ENCODE measurements at regions not wholly inside any gene's neighbourhood (a gene's known extent, or its start where the extent isn't known, plus 50 kb on each side); places are given as distances from the start of the nearest gene placed in this dataset.

DNA sequence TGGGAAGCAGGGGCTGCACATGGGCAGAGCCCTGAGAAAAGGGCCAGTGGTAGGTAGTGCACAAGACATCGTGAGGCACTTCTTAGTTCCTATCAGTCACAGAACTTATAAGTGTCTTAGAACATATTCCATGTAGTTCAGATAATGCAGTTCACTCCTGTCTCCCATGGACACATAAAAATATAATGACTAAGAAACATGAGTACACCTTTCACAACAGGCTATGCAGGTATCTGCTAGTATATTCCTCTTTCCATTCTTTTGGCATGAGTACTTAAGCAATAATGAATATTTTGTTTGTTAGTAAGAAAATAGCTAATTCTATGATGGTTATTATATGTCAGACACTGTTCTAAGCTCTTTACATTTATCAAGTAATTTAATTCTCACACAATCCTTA, 808.4 kb downstream of the BCL11A start:
- H3K4me2 ChIP-seq (ENCODE audit: low read length): no peak overlapping the region
- no peak overlapping the region for H3K23ac ChIP-seq (ENCODE audit: low read length)
- no peaks in the 10 kb centered on the region for H3K27me3 ChIP-seq (ENCODE audit: insufficient read depth, low read length, poor library complexity)
- no peak overlapping the region for H2AK5ac ChIP-seq (ENCODE audit: low read length)
- WGBS (ENCODE audit: extremely low coverage, insufficient coverage, low lambda C conversion rate): no CpG with 5 or more reads among the region's 1 CpG
- no peaks in the 10 kb centered on the region for H3K36me3 ChIP-seq (ENCODE audit: control insufficient read depth, insufficient read depth, low read length)
- H3K9ac ChIP-seq (ENCODE audit: low read length): no peak overlapping the region
- H4K8ac ChIP-seq (ENCODE audit: low read depth, low read length): no peak overlapping the region
- H2BK120ac ChIP-seq (ENCODE audit: low read depth, low read length): no peak overlapping the region
- H3K4me1 ChIP-seq (ENCODE audit: control insufficient read depth, low read depth, low read length): no peaks in the 10 kb centered on the region
- no peak overlapping the region for H2BK5ac ChIP-seq (ENCODE audit: low read length)
- no peak overlapping the region for H2BK15ac ChIP-seq (replicated peaks; ENCODE audit: low read depth)
- H3K27ac ChIP-seq (ENCODE audit: low read depth, low read length): no peak overlapping the region
- H3K56ac ChIP-seq (ENCODE audit: low read length): no peak overlapping the region
- H3K4ac ChIP-seq (ENCODE audit: low read depth, low read length): no peak overlapping the region
- no peaks in the 10 kb centered on the region for H3K79me1 ChIP-seq (ENCODE audit: low read length)
- no peak for DNase-seq
- H4K5ac ChIP-seq (ENCODE audit: low read length): no peak overlapping the region
- H3K18ac ChIP-seq (ENCODE audit: low read length): no peak overlapping the region
- no peak overlapping the region for H3K4me3 ChIP-seq (ENCODE audit: low read length)
- no peaks in the 10 kb centered on the region for H3K79me2 ChIP-seq (ENCODE audit: control insufficient read depth, insufficient read depth, low read length)

- WGBS (ENCODE audit: extremely low coverage, insufficient coverage, low lambda C conversion rate): no CpG with 5 or more reads among the region's 1 CpG
- Histone ChIP-seq H3K79me2 (ENCODE audit: control insufficient read depth, insufficient read depth, low read length) (no peaks in the 10 kb centered on the region), H4K8ac (ENCODE audit: low read depth, low read length) (no peak overlapping the region), H3K27ac (ENCODE audit: low read depth, low read length) (no peak overlapping the region), H2BK5ac (ENCODE audit: low read length) (no peak overlapping the region), H3K4ac (ENCODE audit: low read depth, low read length) (no peak overlapping the region), H3K27me3 (ENCODE audit: insufficient read depth, low read length, poor library complexity) (no peaks in the 10 kb centered on the region), H3K36me3 (ENCODE audit: control insufficient read depth, insufficient read depth, low read length) (no peaks in the 10 kb centered on the region), H3K18ac (ENCODE audit: low read length) (no peak overlapping the region), H3K79me1 (ENCODE audit: low read length) (no peaks in the 10 kb centered on the region), H2BK120ac (ENCODE audit: low read depth, low read length) (no peak overlapping the region), H3K4me1 (ENCODE audit: control insufficient read depth, low read depth, low read length) (no peaks in the 10 kb centered on the region), H2BK15ac (replicated peaks; ENCODE audit: low read depth) (no peak overlapping the region), H3K23ac (ENCODE audit: low read length) (no peak overlapping the region), H3K9ac (ENCODE audit: low read length) (no peak overlapping the region), H3K4me3 (ENCODE audit: low read length) (no peak overlapping the region), H3K4me2 (ENCODE audit: low read length) (no peak overlapping the region), H2AK5ac (ENCODE audit: low read length) (no peak overlapping the region), H4K5ac (ENCODE audit: low read length) (no peak overlapping the region), H3K56ac (ENCODE audit: low read length) (no peak overlapping the region)
- no peak for DNase-seq
Observed at GRCh38 chr2:59744436-59744835, 809.0 kb downstream of the BCL11A start.

- H3K27me3 ChIP-seq (ENCODE audit: insufficient read depth, low read length, poor library complexity): no peaks in the 10 kb centered on the region
- H3K4me1 ChIP-seq (ENCODE audit: control insufficient read depth, low read depth, low read length): no peaks in the 10 kb centered on the region
- H2BK120ac ChIP-seq (ENCODE audit: low read depth, low read length): no peak overlapping the region
- H3K18ac ChIP-seq (ENCODE audit: low read length): no peak overlapping the region
- no peaks in the 10 kb centered on the region for H3K79me2 ChIP-seq (ENCODE audit: control insufficient read depth, insufficient read depth, low read length)
- H3K27ac ChIP-seq (ENCODE audit: low read depth, low read length): no peak overlapping the region
- no peak overlapping the region for H2BK15ac ChIP-seq (replicated peaks; ENCODE audit: low read depth)
- H4K5ac ChIP-seq (ENCODE audit: low read length): no peak overlapping the region
- H2BK5ac ChIP-seq (ENCODE audit: low read length): no peak overlapping the region
- no CpG with 5 or more reads among the region's 3 CpGs for WGBS (ENCODE audit: extremely low coverage, insufficient coverage, low lambda C conversion rate)
- H4K8ac ChIP-seq (ENCODE audit: low read depth, low read length): no peak overlapping the region
- H3K36me3 ChIP-seq (ENCODE audit: control insufficient read depth, insufficient read depth, low read length): no peaks in the 10 kb centered on the region
- H3K4me3 ChIP-seq (ENCODE audit: low read length): no peak overlapping the region
- no peaks in the 10 kb centered on the region for H3K79me1 ChIP-seq (ENCODE audit: low read length)
- no peak overlapping the region for H2AK5ac ChIP-seq (ENCODE audit: low read length)
- H3K9ac ChIP-seq (ENCODE audit: low read length): no peak overlapping the region
- no peak overlapping the region for H3K4ac ChIP-seq (ENCODE audit: low read depth, low read length)
- H3K4me2 ChIP-seq (ENCODE audit: low read length): no peak overlapping the region
- DNase-seq: no peak
- no peak overlapping the region for H3K56ac ChIP-seq (ENCODE audit: low read length)
- H3K23ac ChIP-seq (ENCODE audit: low read length): no peak overlapping the region
Observed at GRCh38 chr2:59741840-59742239, 811.6 kb downstream of the BCL11A start.

- Histone ChIP-seq H3K56ac (ENCODE audit: low read length) (no peak overlapping the region), H3K23ac (ENCODE audit: low read length) (no peak overlapping the region), H3K27ac (ENCODE audit: low read depth, low read length) (no peak overlapping the region), H2AK5ac (ENCODE audit: low read length) (no peak overlapping the region), H2BK15ac (replicated peaks; ENCODE audit: low read depth) (no peak overlapping the region), H4K5ac (ENCODE audit: low read length) (no peak overlapping the region), H3K4me2 (ENCODE audit: low read length) (no peak overlapping the region), H2BK5ac (ENCODE audit: low read length) (no peak overlapping the region), H3K4me3 (ENCODE audit: low read length) (no peak overlapping the region), H3K79me1 (ENCODE audit: low read length) (no peaks in the 10 kb centered on the region), H3K79me2 (ENCODE audit: control insufficient read depth, insufficient read depth, low read length) (no peaks in the 10 kb centered on the region), H4K8ac (ENCODE audit: low read depth, low read length) (no peak overlapping the region), H3K36me3 (ENCODE audit: control insufficient read depth, insufficient read depth, low read length) (no peaks in the 10 kb centered on the region), H3K9ac (ENCODE audit: low read length) (no peak overlapping the region), H3K18ac (ENCODE audit: low read length) (no peak overlapping the region), H3K4ac (ENCODE audit: low read depth, low read length) (no peak overlapping the region), H3K27me3 (ENCODE audit: insufficient read depth, low read length, poor library complexity) (no peaks in the 10 kb centered on the region), H3K4me1 (ENCODE audit: control insufficient read depth, low read depth, low read length) (no peaks in the 10 kb centered on the region), H2BK120ac (ENCODE audit: low read depth, low read length) (no peak overlapping the region)
- WGBS (ENCODE audit: extremely low coverage, insufficient coverage, low lambda C conversion rate): no CpG with 5 or more reads among the region's 4 CpGs
- DNase-seq: no peak
Observed at GRCh38 chr2:59739166-59739565, 814.3 kb downstream of the BCL11A start.

GRCh38 chr2:59737299-59737698, 816.2 kb downstream of the BCL11A start:
- H2AK5ac ChIP-seq (ENCODE audit: low read length): no peak overlapping the region
- no peak overlapping the region for H3K56ac ChIP-seq (ENCODE audit: low read length)
- no peak overlapping the region for H3K4ac ChIP-seq (ENCODE audit: low read depth, low read length)
- H3K4me2 ChIP-seq (ENCODE audit: low read length): no peak overlapping the region
- no peak overlapping the region for H3K4me3 ChIP-seq (ENCODE audit: low read length)
- H2BK120ac ChIP-seq (ENCODE audit: low read depth, low read length): no peak overlapping the region
- no peak for DNase-seq
- H3K18ac ChIP-seq (ENCODE audit: low read length): no peak overlapping the region
- no peaks in the 10 kb centered on the region for H3K27me3 ChIP-seq (ENCODE audit: insufficient read depth, low read length, poor library complexity)
- no peak overlapping the region for H3K23ac ChIP-seq (ENCODE audit: low read length)
- no peak overlapping the region for H3K27ac ChIP-seq (ENCODE audit: low read depth, low read length)
- no peak overlapping the region for H2BK5ac ChIP-seq (ENCODE audit: low read length)
- H4K5ac ChIP-seq (ENCODE audit: low read length): no peak overlapping the region
- H3K79me2 ChIP-seq (ENCODE audit: control insufficient read depth, insufficient read depth, low read length): no peaks in the 10 kb centered on the region
- no peak overlapping the region for H4K8ac ChIP-seq (ENCODE audit: low read depth, low read length)
- H2BK15ac ChIP-seq (replicated peaks; ENCODE audit: low read depth): no peak overlapping the region
- H3K4me1 ChIP-seq (ENCODE audit: control insufficient read depth, low read depth, low read length): peaks cover 2% of the 10 kb centered on the region
- H3K9ac ChIP-seq (ENCODE audit: low read length): no peak overlapping the region
- H3K79me1 ChIP-seq (ENCODE audit: low read length): no peaks in the 10 kb centered on the region
- no peaks in the 10 kb centered on the region for H3K36me3 ChIP-seq (ENCODE audit: control insufficient read depth, insufficient read depth, low read length)

DNA sequence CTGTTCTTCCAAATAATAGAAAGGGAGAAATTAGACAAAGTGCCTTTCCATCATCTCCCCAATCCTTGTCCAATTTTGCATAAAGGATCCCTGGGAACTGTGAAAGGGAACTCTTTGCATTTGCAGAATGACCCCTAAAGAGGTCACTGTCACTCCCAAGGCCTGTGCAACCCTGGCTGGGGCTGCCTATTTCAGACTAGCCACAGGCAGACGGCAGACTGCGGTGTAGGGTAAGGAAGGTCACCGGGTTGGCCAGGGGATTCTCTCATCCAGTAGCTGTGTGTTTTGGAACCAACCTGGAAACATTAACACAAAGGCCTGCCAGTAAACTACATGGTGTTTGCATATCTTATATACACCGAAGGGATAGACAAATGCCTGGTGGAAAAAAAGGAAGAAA, 818.7 kb downstream of the BCL11A start:
- Histone ChIP-seq H3K4me1 (ENCODE audit: control insufficient read depth, low read depth, low read length) (peaks cover 2% of the 10 kb centered on the region), H3K79me1 (ENCODE audit: low read length) (no peaks in the 10 kb centered on the region), H3K36me3 (ENCODE audit: control insufficient read depth, insufficient read depth, low read length) (no peaks in the 10 kb centered on the region), H3K23ac (ENCODE audit: low read length) (no peak overlapping the region), H3K27me3 (ENCODE audit: insufficient read depth, low read length, poor library complexity) (no peaks in the 10 kb centered on the region), H2AK5ac (ENCODE audit: low read length) (no peak overlapping the region), H3K9ac (ENCODE audit: low read length) (no peak overlapping the region), H3K27ac (ENCODE audit: low read depth, low read length) (no peak overlapping the region), H3K79me2 (ENCODE audit: control insufficient read depth, insufficient read depth, low read length) (no peaks in the 10 kb centered on the region), H3K4me2 (ENCODE audit: low read length) (no peak overlapping the region), H3K18ac (ENCODE audit: low read length) (no peak overlapping the region), H4K8ac (ENCODE audit: low read depth, low read length) (no peak overlapping the region), H3K4ac (ENCODE audit: low read depth, low read length) (no peak overlapping the region), H2BK120ac (ENCODE audit: low read depth, low read length) (no peak overlapping the region), H2BK15ac (replicated peaks; ENCODE audit: low read depth) (no peak overlapping the region), H3K56ac (ENCODE audit: low read length) (no peak overlapping the region), H2BK5ac (ENCODE audit: low read length) (no peak overlapping the region), H3K4me3 (ENCODE audit: low read length) (no peak overlapping the region), H4K5ac (ENCODE audit: low read length) (no peak overlapping the region)
- WGBS (ENCODE audit: extremely low coverage, insufficient coverage, low lambda C conversion rate): no CpG with 5 or more reads among the region's 4 CpGs
- no peak for DNase-seq

Data from mesendoderm (in vitro differentiated cells).